ENCODE measurements at regions not wholly inside any gene's neighbourhood (a gene's known extent, or its start where the extent isn't known, plus 50 kb on each side); places are given as distances from the start of the nearest gene placed in this dataset.

GRCh38 chr15:94857466-94857865 lies 626.1 kb downstream of the MCTP2 start:
- TF ChIP-seq CTCF (IDR thresholded peaks at IDR 0.05) (no peak), POLR2A (IDR thresholded peaks at IDR 0.05) (no peak), POLR2AphosphoS5 (IDR thresholded peaks at IDR 0.05) (no peak), EP300 (IDR thresholded peaks at IDR 0.05) (no peak)

Measured in suprapubic skin (tissue), 4 donors.